Activated T-helper 2 cell treated with anti-CD3 and anti-CD28 coated beads, Interferon-gamma antibody, Interleukin-2, Interleukin-4, amounts not matched to agents 10 μg/mL and 5 μg/mL and 100 μg/mL, durations not matched to agents 14 hours and 24 hours and 36 hours (primary cell): ENCODE measurements at regions not wholly inside any gene's neighbourhood (a gene's known extent, or its start where the extent isn't known, plus 50 kb on each side); places are given as distances from the start of the nearest gene placed in this dataset.

ENCODE experiments used
- DNase-seq: peaks from one replicate; pipeline ENCODE4 v3.0.0; 2021; ENCODE audit warnings: low spot score
- H3K27ac Mint-ChIP-seq: one replicate; pipeline ENCODE4 v1.8.0; 2021; ENCODE audit warnings: mixed read lengths
- H3K27me3 Mint-ChIP-seq: one replicate; pipeline ENCODE4 v1.8.0; 2021; ENCODE audit warnings: low read depth, mixed read lengths
- H3K36me3 Mint-ChIP-seq: one replicate; pipeline ENCODE4 v1.8.0; 2021; ENCODE audit warnings: low read depth, mixed read lengths
- H3K4me1 Mint-ChIP-seq: one replicate; pipeline ENCODE4 v1.8.0; 2021; ENCODE audit warnings: low read depth, mixed read lengths
- H3K4me3 Mint-ChIP-seq: one replicate; pipeline ENCODE4 v1.8.0; 2021; ENCODE audit warnings: low read depth, mild to moderate bottlenecking, moderate library complexity, mixed read lengths
- H3K9me3 Mint-ChIP-seq: one replicate; pipeline ENCODE4 v1.8.0; 2021; ENCODE audit warnings: mixed read lengths
- intact Hi-C: fragments of 100-400 bp; cut with micrococcal nuclease; formaldehyde crosslinking; loops from one replicate; pipeline ENCODE4 v1.15.1; 2023

DNA sequence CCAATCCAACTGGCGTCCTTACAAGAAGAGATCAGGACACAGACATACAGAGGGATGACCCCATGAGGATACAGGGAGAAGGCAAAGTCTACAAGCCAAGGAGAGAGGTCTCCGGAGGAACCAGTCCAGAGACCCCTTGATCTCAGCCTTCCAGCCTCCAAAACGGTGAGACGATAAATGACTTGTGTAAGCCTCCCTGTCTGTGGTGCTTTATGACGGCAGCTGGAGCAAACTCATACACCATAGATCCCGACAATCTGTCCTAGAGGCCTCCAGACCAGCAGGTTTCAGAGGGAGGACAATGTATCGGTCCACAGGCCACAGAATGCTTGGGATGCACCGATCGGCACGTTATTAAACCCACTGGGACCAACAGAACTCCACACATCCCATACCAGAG, 383.3 kb downstream of the SHANK2 start:
- Mint-ChIP-seq H3K9me3 (no peaks in the 10 kb centered on the region), H3K27ac (no peak overlapping the region), H3K4me3 (no peak overlapping the region), H3K4me1 (no peaks in the 10 kb centered on the region), H3K27me3 (no peaks in the 10 kb centered on the region), H3K36me3 (no peaks in the 10 kb centered on the region)
- intact Hi-C loops = no loop called here
- no peak for DNase-seq

DNA sequence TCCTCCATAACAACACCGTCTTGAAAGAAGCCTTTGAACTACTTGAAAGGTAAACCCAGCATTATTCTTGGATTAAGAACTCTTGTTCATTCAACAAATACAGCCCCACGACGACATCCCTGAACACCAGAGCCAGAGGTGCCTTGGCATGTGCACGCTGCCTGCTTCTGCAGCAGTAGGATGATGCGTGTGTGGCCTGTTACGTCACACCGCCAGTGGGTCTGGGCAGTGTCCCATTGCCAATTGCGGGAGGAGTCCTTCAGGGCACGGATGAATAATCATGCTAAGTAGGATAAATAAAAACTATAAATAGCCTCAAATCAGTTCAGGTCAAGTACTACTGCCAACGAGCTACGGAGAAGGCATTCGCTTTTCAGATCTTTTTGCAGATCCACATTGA, 380.5 kb downstream of the SHANK2 start:
- Mint-ChIP-seq H3K27me3 (no peaks in the 10 kb centered on the region), H3K4me1 (no peaks in the 10 kb centered on the region), H3K4me3 (no peak overlapping the region), H3K36me3 (no peaks in the 10 kb centered on the region), H3K9me3 (no peaks in the 10 kb centered on the region), H3K27ac (no peak overlapping the region)
- no peak for DNase-seq
- intact Hi-C loops = no loop called here

DNA sequence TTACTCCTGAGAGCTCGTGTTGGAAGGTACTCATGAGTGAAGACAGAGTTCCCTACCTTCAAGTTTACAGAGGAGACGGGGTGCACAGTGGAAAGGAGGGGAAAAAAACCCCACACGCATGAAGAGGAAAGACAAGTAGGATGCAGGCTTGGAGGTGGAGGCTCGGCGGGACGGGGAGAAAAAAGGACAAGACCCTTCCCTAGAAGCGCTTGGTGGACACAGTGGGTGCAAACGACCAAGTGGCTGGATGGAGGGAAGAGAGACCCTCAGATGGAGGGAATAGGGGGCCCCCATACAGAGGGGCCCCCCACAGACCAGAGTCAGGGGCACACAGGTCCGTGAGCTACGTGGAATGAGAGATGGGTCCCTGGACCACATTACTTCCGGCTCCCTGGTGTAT, 380.1 kb downstream of the SHANK2 start:
- H3K27ac Mint-ChIP-seq = no peak overlapping the region
- no peaks in the 10 kb centered on the region for H3K36me3 Mint-ChIP-seq
- DNase-seq = no peak
- no peaks in the 10 kb centered on the region for H3K27me3 Mint-ChIP-seq
- H3K4me3 Mint-ChIP-seq = no peak overlapping the region
- no peaks in the 10 kb centered on the region for H3K9me3 Mint-ChIP-seq
- intact Hi-C loops = no loop called here
- no peaks in the 10 kb centered on the region for H3K4me1 Mint-ChIP-seq

DNA sequence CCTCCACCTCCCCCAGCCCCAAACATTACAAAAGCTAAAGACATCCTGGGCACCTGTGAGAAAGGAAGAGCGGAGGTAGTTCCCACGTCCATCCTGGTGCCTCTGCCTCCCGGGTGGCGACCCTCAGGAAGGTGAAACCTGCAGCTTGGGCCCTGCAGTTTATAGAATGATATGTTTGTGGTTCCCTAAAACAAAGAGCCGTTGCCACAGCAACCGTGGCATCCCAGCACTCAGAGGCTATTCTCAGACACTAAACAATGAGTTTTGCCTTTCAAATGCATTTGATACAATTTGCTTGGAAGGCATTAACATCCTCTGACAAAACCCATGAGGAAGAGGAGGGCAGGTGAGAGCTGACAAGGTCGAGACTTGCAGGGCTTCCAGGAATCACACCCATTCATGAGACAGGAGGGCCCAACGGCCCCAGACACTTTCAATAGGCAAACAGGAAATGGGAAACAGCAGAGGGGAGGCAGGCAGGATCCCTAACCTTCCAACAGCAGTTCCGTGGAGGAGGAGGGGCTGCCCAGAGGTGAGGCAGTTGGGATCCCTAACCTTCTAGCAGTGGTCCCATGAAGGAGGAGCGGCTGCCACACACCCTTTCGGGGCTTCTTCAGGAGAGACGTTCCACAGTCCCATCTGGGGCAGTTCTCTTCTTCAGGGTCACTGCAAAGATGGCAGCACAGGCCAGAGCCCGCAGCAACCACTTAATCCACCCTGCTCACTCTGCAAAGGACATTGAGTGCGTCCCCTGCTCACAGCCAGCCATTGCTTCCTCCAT, 379.2 kb downstream of the SHANK2 start:
- no peaks in the 10 kb centered on the region for H3K4me1 Mint-ChIP-seq
- no peak for DNase-seq
- no peaks in the 10 kb centered on the region for H3K36me3 Mint-ChIP-seq
- intact Hi-C loops = no loop called here
- no peaks in the 10 kb centered on the region for H3K27me3 Mint-ChIP-seq
- no peak overlapping the region for H3K27ac Mint-ChIP-seq
- H3K9me3 Mint-ChIP-seq = no peaks in the 10 kb centered on the region
- no peak overlapping the region for H3K4me3 Mint-ChIP-seq

DNA sequence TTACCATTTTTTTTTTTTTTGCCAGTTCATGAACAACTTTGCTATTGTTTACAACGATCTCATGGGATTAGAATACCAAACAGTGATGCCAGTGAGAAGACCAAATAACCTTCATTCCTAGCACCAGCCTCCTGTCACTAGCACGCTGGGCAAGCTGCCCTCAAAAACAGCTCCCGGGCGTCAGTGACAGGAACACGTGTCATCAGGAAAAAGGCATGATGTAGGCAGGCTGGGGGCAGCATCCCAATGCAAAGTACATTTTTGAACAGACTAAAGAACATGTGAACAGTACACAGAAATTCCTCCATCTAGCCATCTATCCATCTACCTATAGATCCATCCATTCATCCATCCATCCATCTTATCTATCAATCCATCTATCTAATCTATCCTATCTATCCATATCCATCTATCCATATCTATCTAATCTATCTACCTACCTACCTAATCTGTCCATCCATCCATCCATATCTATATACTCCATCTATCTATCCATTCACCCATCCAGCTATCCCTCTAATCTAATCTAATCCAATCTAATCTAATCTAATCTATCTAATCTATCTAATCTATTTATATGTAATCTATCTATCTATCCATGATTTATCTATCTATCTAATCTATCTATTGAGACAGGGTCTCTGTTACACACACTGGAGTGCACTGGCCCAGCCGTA, 378.5 kb downstream of the SHANK2 start:
- no peaks in the 10 kb centered on the region for H3K4me1 Mint-ChIP-seq
- no peaks in the 10 kb centered on the region for H3K9me3 Mint-ChIP-seq
- no peak overlapping the region for H3K27ac Mint-ChIP-seq
- no peak overlapping the region for H3K4me3 Mint-ChIP-seq
- intact Hi-C loops = no loop called here
- no peak for DNase-seq
- no peaks in the 10 kb centered on the region for H3K27me3 Mint-ChIP-seq
- H3K36me3 Mint-ChIP-seq = no peaks in the 10 kb centered on the region

DNA sequence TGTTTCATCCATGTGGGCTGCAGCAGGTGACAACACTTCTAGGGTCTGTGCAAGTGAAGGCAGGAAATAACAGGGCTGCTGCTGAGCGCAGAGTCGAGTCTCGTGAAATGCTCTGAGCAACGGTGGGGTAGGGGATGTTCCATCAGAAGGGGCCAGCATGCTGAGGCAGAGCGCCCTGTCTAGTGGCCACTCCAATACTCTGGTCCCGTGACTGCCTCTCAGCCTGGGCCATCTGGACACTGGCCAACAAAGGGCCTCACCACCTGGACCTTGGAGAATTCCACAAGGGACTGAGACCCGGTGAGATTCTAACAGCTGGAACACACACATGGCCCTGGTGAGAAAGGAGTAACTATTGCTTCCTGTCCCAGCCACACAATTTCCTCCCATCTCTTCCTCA, 375.7 kb downstream of the SHANK2 start:
- no peak for DNase-seq
- intact Hi-C loops = no loop called here
- Mint-ChIP-seq H3K27ac (no peak overlapping the region), H3K36me3 (no peaks in the 10 kb centered on the region), H3K27me3 (no peaks in the 10 kb centered on the region), H3K4me3 (no peak overlapping the region), H3K9me3 (no peaks in the 10 kb centered on the region), H3K4me1 (no peaks in the 10 kb centered on the region)

DNA sequence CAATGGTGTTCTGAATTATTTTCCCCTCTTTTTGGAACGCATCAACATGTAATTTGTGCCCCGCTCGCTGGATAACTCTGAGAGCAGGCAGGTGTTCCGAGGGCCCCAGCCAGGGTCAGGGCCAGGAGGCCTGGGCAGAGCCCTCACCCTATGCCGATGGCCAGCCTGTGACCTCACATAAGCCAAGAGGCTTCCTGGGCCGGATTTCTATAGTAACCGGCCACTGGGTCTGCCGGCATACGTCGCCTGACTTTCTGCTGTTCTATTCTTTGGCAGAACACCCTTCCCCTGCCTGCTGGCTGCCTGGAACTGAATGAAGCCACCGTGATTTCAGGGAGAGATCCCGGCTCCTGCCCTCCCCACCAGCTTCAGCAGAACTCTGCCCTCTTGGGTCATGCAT, 375.2 kb downstream of the SHANK2 start:
- H3K9me3 Mint-ChIP-seq = no peaks in the 10 kb centered on the region
- H3K4me3 Mint-ChIP-seq = no peak overlapping the region
- no peak overlapping the region for H3K27ac Mint-ChIP-seq

DNA sequence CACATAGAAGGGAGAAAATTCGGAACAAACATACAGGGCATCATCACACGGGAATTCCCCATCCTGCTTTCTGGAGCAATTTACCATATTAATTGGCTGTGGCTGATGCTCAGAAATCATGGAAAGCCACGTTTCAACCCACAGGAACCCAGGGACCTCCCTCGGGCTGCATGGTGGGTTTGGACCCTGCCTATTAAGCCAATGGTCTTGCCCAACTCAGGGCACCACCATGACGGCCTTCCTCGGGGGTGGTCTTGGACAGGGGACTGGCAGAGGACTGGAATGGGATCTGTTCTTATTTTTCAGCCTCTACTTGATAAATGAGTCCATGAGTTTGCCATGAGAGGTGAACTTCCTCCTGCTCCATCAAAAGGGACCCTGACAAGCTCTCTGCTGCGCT, 374.0 kb downstream of the SHANK2 start:
- DNase-seq = no peak
- no peak overlapping the region for H3K4me3 Mint-ChIP-seq
- H3K27me3 Mint-ChIP-seq = no peaks in the 10 kb centered on the region
- no peaks in the 10 kb centered on the region for H3K4me1 Mint-ChIP-seq
- intact Hi-C loops = no loop called here
- H3K36me3 Mint-ChIP-seq = no peaks in the 10 kb centered on the region
- H3K27ac Mint-ChIP-seq = no peak overlapping the region
- no peaks in the 10 kb centered on the region for H3K9me3 Mint-ChIP-seq

More for the DNA sequence above, 375.2 kb downstream of the SHANK2 start:
- H3K36me3 Mint-ChIP-seq = no peaks in the 10 kb centered on the region
- no peak for DNase-seq
- intact Hi-C loops = no loop called here
- H3K4me1 Mint-ChIP-seq = no peaks in the 10 kb centered on the region
- H3K27me3 Mint-ChIP-seq = no peaks in the 10 kb centered on the region

DNA sequence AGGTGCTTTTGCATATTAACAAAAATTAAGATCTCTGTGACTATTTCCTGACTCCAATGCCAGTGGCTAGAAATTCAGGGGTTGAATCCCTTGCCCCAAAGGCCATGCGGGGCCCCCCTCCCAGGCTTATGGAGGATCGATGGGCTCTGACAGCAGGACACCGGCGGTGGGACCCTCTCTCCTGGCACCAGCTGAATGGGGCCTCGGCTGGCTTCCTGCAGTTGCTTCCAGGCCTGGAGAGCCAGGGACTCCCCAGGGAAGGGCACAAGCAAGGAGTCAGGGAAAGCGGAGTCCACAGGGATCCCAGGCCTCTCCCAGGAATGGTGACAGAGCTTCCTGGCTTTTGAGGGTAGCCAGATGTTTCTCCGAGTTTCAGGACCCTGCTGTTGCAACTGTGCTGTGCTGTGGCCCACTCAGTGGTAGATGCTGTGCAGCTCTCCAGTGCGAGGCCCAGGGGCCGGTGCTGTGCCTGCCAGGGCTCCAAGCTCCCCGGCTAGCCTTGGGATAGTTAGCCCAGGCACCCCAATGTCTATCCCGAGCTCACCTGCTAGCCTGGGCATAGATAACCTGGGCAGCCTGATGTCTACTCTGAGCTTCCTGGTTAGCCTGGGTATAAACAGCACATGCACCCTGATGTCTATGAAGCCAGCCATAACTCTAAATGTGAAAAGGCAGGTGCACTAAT, 372.6 kb downstream of the SHANK2 start:
- no peak for DNase-seq
- Mint-ChIP-seq H3K4me1 (no peaks in the 10 kb centered on the region), H3K27me3 (no peaks in the 10 kb centered on the region), H3K9me3 (no peaks in the 10 kb centered on the region), H3K36me3 (no peaks in the 10 kb centered on the region), H3K4me3 (no peak overlapping the region), H3K27ac (no peak overlapping the region)
- intact Hi-C loops = no loop called here

DNA sequence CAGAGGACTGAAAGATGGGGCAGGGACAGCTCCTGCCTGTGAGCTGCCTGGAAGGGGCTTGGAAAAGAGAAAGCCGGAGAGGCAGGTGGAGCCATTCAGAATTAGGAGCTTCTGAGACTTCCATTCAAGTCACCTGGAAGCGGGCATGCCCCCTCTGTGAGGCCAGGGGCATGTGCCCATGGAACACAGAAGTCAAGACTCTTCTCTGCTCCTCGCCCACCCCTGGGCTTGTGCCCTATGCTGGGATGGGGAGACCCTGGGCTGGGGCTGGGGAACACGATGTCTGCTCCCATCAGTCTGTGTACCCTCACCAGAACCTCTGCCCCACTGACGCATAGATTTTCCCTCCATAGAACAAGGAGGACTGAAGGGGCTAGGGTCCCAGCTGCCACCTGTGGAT, 372.0 kb downstream of the SHANK2 start:
- Mint-ChIP-seq H3K36me3 (no peaks in the 10 kb centered on the region), H3K27me3 (no peaks in the 10 kb centered on the region), H3K27ac (no peak overlapping the region), H3K4me3 (no peak overlapping the region), H3K4me1 (no peaks in the 10 kb centered on the region), H3K9me3 (no peaks in the 10 kb centered on the region)
- no peak for DNase-seq
- intact Hi-C loops = no loop called here

DNA sequence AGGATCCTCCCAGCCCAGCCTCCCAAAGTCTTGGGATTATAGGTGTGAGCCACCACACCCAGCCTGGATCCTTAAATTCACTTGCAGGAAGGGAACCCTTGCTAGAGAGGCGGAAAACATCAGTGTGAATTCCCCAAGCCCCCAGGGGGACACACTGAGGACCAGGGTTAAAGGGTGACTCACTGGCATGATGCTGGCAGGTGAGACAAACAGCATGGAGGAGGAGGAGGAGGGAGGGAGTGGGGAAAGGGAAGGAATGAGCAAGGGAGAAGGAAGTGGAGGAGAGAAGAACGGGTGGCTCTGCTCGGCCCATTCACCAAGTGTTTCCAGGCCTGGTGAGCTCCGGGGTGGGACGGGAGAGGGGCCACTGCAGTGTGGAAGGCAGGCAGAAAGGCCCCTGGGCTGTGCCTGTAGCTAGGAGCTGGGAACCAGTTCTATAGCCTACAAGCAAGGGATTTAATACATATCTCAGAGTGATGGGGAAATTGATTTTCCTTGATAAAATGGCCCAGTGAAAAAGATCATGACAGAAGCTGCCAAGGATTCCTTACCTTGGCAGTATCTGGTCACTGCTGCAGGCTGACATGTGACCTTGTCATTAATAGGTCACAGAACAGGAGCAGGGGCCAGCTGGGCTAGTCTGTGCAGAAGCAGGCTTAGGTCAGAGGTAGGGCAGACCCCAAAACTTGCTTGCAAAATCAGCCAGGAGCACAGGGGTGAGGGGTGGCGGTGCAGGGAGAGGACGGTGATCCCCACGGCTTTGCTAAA, 370.2 kb downstream of the SHANK2 start:
- Mint-ChIP-seq H3K27ac (no peak overlapping the region), H3K36me3 (no peaks in the 10 kb centered on the region), H3K4me1 (no peaks in the 10 kb centered on the region), H3K9me3 (no peaks in the 10 kb centered on the region), H3K4me3 (no peak overlapping the region), H3K27me3 (no peaks in the 10 kb centered on the region)
- DNase-seq = no peak
- intact Hi-C loops = no loop called here

DNA sequence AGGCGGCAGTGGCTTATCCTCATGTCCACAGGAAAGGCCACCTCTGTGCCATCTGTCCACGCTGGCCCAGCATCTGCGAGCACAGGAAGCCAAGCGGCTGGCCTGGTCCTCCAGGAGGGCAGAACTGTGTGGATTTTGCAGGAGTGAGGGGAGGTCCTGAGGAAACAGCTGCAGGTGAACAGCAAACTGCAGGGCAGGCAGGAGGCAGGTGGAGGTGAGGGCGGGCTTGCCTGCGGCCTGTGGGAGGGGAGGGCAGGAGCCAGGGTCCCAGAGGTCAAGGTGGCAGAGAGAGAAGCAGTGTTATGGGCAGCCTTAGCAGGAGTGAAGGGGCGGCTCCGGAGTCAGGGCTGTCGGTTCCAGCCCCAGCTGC, 369.7 kb downstream of the SHANK2 start:
- no peaks in the 10 kb centered on the region for H3K4me1 Mint-ChIP-seq

More for the DNA sequence above, 369.7 kb downstream of the SHANK2 start:
- no peaks in the 10 kb centered on the region for H3K36me3 Mint-ChIP-seq
- DNase-seq = no peak
- intact Hi-C loops = no loop called here
- H3K27ac Mint-ChIP-seq = no peak overlapping the region
- no peaks in the 10 kb centered on the region for H3K9me3 Mint-ChIP-seq
- no peak overlapping the region for H3K4me3 Mint-ChIP-seq
- no peaks in the 10 kb centered on the region for H3K27me3 Mint-ChIP-seq
